NK-92 (cell line): ENCODE measurements at regions not wholly inside any gene's neighbourhood (a gene's known extent, or its start where the extent isn't known, plus 50 kb on each side); places are given as distances from the start of the nearest gene placed in this dataset.

Source experiments
- DNase-seq: peaks from one replicate; lab custom pipeline; 2025; ENCODE audit not compliant: unreplicated experiment; lab: John Stamatoyannopoulos, UW

DNA sequence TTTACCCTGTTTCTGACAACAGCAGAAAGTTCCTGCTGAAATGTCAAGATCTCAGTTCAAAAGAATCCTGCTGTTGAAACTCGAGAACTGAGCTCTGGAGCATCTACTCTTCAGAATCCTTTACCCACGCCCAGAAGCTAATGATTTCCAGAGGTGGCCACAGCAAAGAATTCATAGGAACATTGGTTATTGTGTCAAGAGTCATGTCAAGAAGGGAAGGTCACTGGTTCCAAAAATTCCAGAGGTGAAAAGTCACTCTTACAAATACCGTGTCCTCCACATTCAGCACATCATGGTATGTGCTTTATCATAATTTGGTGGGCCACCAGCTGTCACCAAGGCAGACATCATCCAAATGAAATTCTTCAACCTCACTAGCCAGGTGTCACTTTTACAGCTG, 394.4 kb upstream of the NPVF start:
- no peak for DNase-seq

GRCh38 chr7:25624051-25624450, 395.8 kb upstream of the NPVF start:
- no peak for DNase-seq

DNA sequence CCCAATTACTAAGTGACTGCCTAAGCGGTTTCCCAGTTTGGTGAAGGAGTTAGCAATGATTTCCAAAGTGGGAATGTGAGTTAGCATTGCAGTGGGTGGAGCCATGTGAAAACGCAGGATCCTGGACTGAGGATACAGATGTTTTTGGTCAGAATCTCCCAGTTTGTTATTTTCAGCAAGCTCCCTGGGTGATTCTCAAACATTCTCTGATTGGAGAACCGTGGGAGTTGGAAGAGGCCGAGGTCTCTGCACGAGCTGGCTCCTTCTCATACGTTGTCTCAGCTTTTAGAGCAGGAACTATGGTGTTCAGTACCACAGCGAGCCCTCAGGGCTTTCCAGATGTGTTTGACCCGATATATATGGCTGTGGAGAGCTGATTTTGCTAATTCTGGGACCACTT, 396.5 kb upstream of the NPVF start:
- no peak for DNase-seq

DNA sequence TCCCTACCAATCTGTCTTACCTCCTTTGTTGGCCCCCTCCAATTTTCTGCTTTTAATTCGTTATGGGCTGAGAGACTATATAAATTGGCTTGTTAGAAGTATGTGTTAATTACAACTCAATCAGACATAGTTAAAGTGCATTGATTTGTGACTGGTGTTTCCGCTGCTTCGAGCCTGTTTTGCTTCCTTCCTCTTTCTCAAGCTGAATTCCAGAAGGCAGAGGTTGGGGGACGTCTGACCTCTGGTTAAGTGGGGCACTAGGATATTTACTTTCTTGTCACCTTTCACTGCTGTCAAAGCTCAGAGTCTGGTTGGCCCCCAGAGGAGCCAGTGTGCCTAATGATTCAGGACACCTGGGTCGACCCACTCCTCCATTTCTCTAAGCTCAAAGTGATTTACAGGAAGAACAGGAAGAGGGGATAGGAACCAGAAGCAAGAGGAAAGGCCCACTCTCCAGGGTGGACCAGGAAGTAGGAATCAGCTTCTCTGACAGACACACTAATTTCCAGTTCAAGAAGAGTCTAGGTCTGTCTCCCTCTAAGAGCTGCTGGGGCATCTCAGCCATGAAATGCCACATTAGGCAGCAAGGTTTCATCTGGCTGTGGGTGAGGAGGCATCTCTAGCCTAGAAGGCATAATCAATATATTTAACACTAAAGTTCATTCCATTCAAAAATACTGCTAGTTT, 397.2 kb upstream of the NPVF start:
- DNase-seq = no peak

DNA sequence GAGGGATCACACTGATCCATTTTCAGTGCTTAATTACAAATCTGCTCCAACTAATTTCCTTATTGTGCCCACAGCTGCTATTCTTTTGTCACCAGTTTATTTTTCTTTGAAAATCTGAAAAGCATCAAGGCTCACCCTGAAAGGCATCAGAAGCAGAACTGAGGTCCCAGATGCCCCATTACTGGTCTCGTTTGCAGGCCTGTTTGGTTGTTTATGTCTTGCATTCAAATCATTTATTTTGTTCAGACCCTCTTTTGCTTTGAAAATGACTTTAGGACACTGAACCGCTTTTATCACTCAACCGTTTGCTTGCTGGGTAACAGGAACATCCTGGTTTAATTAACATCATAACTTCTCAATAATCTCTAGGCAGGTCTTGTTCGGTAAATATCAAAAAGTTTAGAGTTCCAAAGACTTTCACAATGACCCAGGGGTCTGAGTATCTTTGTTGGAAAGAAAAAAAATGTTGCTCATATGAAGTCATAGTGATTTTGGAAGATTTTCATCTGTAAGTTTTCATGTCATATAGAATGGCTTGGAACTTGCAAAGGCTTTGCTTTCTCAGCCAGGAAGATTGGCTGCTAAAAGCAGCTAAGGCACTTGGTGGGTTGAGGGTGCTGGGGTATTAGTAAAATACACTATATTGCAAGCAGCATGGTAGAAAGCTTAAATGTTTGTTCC, 398.3 kb upstream of the NPVF start:
- DNase-seq = no peak

DNA sequence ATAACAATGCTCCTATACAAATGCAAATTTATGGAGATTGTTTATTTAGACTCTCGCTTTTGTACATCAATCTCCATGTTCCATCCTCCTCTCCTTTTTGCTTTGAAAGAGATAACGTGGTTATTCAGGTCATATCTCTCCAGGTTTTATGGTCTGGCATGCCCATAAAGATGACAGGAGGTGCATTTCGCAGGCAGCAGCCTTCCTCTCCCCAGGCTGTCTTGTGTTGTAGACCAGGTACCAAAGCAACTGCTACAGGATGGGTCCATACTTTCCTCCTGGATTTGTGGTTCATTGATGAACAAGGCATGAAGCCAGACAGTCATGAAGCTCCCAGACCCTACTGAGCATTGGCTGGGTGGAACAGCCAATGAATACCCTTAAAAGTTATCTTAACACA, 400.2 kb upstream of the NPVF start:
- DNase-seq = no peak

DNA sequence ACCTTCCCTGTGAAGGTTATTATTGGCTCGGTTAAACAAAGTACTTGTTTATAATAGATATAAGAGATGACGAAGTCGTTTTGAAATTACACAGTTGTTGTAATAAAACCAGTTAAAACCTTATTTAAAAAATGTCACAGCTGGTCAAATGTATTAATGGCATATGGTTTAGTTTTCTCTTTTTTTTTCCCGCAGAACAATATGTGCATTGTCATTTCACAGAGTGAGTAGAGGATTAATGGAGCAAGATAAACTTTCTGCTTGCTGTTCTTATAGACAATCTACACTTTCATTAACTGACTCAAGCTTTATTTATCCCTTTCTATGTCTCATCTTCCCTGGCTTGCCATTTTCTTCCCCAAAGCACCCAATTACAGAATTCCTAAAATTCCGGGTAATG, 404.3 kb upstream of the NPVF start:
- DNase-seq = no peak

DNA sequence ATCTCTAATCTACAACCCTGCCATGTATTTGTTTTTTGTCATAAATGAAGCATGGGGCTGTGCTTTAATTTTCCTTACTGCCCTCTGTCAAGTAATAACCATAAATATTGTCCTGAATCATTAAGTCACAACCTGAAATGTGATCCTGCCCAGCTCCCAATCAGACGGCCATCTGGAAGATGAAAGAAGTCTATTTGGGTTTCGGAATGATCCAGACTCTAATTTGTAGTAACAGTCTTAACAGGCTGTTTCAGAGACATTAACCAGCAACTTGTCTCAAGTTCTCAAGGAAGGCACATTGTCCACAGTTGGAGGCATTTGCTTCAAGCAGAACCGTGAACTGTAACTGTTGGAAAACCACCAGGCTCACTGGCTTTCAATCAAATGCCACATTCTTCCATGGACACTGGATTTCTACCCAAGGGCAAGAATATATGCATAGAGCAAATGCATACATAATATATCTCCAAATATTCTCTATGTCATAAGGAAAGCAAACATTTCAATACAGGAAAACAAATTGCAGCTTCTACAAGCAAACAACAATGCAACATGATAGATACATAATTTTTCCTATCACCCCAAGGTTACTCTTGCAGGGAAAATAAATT, 405.2 kb upstream of the NPVF start:
- DNase-seq = no peak

DNA sequence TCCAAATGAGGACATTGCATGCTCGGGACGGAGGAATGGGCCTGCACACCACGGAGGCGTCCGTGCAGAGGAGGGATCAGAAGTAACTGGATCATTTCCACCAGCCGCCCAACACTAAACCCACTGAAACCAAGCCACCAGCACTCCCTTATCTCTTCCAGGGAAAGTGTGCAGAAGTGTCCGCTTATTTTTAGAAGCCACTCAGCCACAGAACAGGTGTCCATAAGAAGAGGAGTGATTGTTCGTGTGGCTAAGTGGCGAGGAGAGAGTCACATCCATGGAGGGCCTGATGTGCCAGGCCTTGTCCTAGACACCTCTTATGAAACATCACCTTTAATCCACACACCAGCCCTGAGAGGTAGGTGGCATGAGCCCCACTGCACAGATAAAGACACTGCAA, 407.9 kb upstream of the NPVF start:
- no peak for DNase-seq

- DNase-seq = no peak
Observed at GRCh38 chr7:25636871-25637283, 408.6 kb upstream of the NPVF start.

- DNase-seq = no peak
Observed at GRCh38 chr7:25638068-25638467, 409.8 kb upstream of the NPVF start.

- no peak for DNase-seq
Observed at GRCh38 chr7:25638590-25639244, 410.4 kb upstream of the NPVF start.

GRCh38 chr7:25642849-25643248, 414.6 kb upstream of the NPVF start:
- DNase-seq = no peak

DNA sequence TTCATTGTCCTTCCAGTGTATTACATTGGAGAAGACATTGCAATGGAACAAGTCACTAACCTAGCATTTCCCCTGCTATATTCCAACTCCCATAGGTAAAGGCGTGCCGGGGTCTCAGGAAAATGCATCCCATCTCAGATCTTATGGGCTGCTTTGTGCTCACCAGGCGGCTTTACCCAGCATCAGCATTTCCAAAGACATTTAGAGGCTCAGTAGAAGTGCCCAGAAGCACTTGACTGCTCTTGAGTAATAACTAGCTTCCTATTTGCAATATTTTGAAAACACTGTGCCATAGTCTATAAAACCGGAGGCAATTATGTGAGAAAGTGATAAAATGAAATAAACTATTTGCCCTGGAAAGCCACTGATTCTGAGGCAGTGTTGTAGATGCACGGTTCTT, 415.0 kb upstream of the NPVF start:
- no peak for DNase-seq

- DNase-seq = no peak
Observed at GRCh38 chr7:25643770-25644394, 415.6 kb upstream of the NPVF start.

- DNase-seq = no peak
Observed at GRCh38 chr7:25646726-25647413, 418.6 kb upstream of the NPVF start.

DNA sequence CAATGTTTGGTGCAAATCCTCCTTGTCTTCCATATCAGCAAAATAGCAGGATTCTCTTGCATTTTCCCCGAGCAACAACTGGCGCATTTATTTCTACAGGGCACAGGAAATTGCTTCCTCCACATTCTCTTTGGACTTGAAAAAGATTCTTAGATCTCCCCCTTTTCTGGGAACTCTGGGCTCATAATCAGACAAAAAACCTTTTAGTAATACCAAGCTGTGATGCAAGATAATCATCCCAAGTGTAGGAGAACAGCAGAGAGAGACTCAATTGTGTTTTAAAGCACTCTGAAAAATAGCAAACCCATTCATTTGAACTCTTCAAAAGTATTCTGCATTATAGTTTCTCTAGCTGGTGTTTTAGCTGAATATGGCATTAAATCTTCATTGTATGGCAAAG, 419.6 kb upstream of the NPVF start:
- DNase-seq = no peak

- DNase-seq = no peak
Observed at GRCh38 chr7:25652366-25652765, 424.1 kb upstream of the NPVF start.

DNA sequence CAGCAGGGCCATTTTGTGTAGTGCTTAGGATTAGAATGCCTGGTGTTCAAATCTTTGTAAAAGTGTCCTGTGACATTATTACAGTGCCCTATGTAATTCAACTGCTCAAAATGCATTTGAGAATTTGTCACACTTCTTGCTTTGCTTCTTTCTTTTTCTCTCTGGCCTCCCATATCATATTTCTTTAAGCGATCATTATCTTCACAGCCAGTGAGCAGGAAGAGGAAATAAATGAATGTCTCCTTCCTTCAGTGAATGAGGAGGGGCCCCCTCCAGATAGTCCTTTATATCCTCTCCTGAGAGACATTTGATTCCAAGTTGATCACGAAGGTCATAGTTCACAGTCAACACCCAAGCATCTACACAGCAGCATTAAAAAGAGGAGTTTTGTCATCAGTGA, 425.1 kb upstream of the NPVF start:
- no peak for DNase-seq

DNA sequence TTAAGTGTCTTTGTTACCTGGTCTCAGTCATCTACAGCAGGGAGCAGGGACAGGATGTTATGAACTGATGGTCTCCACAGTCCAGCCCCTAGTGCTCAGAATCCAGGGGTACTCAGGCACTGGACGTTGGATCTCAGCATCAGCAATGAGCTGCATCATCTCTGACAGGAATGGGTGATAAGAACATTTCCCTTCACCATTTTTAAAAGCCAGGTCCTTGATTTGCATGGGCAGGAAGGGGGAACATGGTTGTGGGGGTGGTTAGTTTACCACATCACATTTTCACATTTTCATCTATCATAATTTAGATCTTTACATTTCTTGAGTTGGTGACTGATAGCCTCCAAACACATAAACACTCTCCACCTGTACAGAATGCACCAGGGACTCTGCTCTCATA, 427.8 kb upstream of the NPVF start:
- DNase-seq = no peak

DNA sequence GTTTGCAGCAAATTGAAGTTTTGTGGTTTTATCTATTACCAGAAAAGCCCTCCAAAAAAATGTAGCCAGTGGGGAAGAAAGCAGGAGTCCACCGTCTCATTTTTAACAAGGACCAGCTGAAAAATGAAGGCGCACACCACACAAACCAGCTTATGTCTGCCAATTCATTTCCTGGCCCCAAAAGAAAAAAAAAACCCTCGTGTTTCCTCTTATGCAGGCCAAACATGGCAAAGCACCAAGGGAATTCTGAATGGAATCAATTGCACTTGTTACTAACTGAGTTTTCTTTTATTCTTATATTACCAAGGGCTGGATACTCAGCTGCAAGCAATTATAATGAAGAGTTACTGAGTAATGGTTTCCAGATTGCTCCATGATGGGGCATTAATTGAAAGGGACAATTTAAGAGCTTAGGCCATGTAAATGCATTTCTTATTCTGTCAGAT, 428.3 kb upstream of the NPVF start:
- DNase-seq = no peak
